Muscle layer of colon (tissue), 2 donors: ENCODE measurements at regions not wholly inside any gene's neighbourhood (a gene's known extent, or its start where the extent isn't known, plus 50 kb on each side); places are given as distances from the start of the nearest gene placed in this dataset.

ENCODE experiments used
- H3K27ac ChIP-seq: one replicate; pipeline ENCODE4 v1.7.0; 2013; ENCODE audit warnings: low read depth, mild to moderate bottlenecking, low read length, moderate library complexity
- H3K27me3 ChIP-seq, 2 donors: one replicate each; pipeline ENCODE4 v1.7.0; 2013; ENCODE audit warnings: low read length in 2 of 2, mild to moderate bottlenecking in 2 of 2; ENCODE audit not compliant: insufficient read depth in 2 of 2, control insufficient read depth in 1 of 2
- H3K36me3 ChIP-seq: one replicate; pipeline ENCODE4 v1.7.0; 2013; ENCODE audit warnings: mild to moderate bottlenecking, low read length; ENCODE audit not compliant: insufficient read depth
- H3K4me1 ChIP-seq: one replicate; pipeline ENCODE4 v1.7.0; 2013; ENCODE audit warnings: mild to moderate bottlenecking, low read length; ENCODE audit not compliant: insufficient read depth
- H3K4me3 ChIP-seq, 2 donors: one replicate each; pipeline ENCODE4 v1.7.0; 2013; ENCODE audit warnings: low read length in 2 of 2, low read depth in 1 of 2, mild to moderate bottlenecking in 1 of 2, moderate library complexity in 1 of 2
- H3K9ac ChIP-seq: one replicate; pipeline ENCODE4 v1.7.0; 2013; ENCODE audit warnings: low read length
- H3K9me3 ChIP-seq: one replicate; pipeline ENCODE4 v1.7.0; 2013; ENCODE audit warnings: mild to moderate bottlenecking, low read length
- donor health status: abdominal sarcoma.
- donor health status: Adenocarcinoma of cecum.

GRCh38 chr1:239814306-239814881, 277.3 kb upstream of the FMN2 start:
- Histone ChIP-seq H3K27ac (peak overlapping the region; percentile 24), H3K36me3 (no peaks in the 10 kb centered on the region), H3K4me3 (no peak overlapping the region), H3K9ac (no peak overlapping the region), H3K9me3 (no peaks in the 10 kb centered on the region), H3K4me1 (peaks cover 49% of the 10 kb centered on the region), H3K27me3 (no peaks in the 10 kb centered on the region)

DNA sequence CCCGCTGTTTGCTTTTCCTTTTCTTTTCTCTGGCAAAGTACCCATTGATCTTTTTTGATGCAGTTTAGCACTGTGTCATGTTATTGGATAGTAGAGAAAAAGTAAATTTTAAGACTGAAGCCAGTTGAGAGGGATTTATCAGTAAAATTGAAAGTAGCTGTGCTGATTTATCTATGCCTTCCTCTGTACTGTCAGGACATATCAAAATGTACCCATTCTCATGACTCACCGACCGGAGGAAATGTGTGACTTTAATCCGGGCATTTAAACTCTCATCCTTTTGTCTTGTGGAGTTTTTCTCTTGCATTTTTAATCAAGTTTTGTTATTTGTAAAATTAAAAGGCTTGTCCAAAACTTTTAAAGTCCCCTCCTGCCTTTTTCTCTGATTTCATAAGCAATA, 276.6 kb upstream of the FMN2 start:
- Histone ChIP-seq H3K36me3 (no peaks in the 10 kb centered on the region), H3K9me3 (no peaks in the 10 kb centered on the region), H3K4me3 (no peak overlapping the region), H3K9ac (no peak overlapping the region), H3K4me1 (peaks cover 46% of the 10 kb centered on the region), H3K27ac (peak overlapping the region; percentile 65), H3K27me3 (no peaks in the 10 kb centered on the region)

- Histone ChIP-seq H3K9ac (no peak overlapping the region), H3K27ac (peak overlapping the region; percentile 65), H3K4me1 (peaks cover 43% of the 10 kb centered on the region), H3K36me3 (no peaks in the 10 kb centered on the region), H3K27me3 (no peaks in the 10 kb centered on the region), H3K9me3 (no peaks in the 10 kb centered on the region), H3K4me3 (no peak overlapping the region)
Measured at GRCh38 chr1:239816081-239816782, 275.5 kb upstream of the FMN2 start.

GRCh38 chr1:239817276-239817675, 274.4 kb upstream of the FMN2 start:
- Histone ChIP-seq H3K27ac (peak overlapping the region; percentile 31), H3K4me3 (no peak overlapping the region), H3K9me3 (no peaks in the 10 kb centered on the region), H3K27me3 (no peaks in the 10 kb centered on the region), H3K36me3 (no peaks in the 10 kb centered on the region), H3K9ac (no peak overlapping the region), H3K4me1 (peaks cover 43% of the 10 kb centered on the region)

- H3K4me3 ChIP-seq, result no peak overlapping the region
- H3K27ac ChIP-seq, result no peak overlapping the region
- no peak overlapping the region for H3K9ac ChIP-seq
- H3K9me3 ChIP-seq, result no peaks in the 10 kb centered on the region
- peaks cover 43% of the 10 kb centered on the region for H3K4me1 ChIP-seq
- no peaks in the 10 kb centered on the region for H3K27me3 ChIP-seq
- H3K36me3 ChIP-seq, result no peaks in the 10 kb centered on the region
Measured at GRCh38 chr1:239817801-239818200, 273.9 kb upstream of the FMN2 start.

DNA sequence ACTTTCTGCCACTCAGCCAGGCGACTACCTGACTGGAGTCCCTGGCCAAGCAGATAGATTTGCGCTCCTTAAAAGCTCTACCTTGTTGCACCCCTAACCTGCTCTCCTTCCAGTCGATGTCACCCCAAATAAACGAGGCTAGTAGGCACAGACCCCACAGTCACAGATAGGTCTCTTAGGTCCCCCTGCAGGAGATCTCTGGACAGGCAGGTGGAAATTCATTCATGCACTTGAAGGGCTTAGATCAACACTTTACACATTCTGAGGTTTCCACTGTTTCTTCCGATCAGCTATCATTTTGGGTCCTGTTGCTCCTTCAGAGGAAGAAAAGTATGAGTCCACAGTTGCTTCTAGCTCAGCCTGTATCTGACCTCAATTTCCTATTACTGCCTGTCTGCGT, 272.6 kb upstream of the FMN2 start:
- no peak overlapping the region for H3K27ac ChIP-seq
- H3K4me3 ChIP-seq, result no peak overlapping the region
- H3K9me3 ChIP-seq, result no peaks in the 10 kb centered on the region
- no peaks in the 10 kb centered on the region for H3K27me3 ChIP-seq
- H3K4me1 ChIP-seq, result peaks cover 41% of the 10 kb centered on the region
- no peak overlapping the region for H3K9ac ChIP-seq
- H3K36me3 ChIP-seq, result no peaks in the 10 kb centered on the region

DNA sequence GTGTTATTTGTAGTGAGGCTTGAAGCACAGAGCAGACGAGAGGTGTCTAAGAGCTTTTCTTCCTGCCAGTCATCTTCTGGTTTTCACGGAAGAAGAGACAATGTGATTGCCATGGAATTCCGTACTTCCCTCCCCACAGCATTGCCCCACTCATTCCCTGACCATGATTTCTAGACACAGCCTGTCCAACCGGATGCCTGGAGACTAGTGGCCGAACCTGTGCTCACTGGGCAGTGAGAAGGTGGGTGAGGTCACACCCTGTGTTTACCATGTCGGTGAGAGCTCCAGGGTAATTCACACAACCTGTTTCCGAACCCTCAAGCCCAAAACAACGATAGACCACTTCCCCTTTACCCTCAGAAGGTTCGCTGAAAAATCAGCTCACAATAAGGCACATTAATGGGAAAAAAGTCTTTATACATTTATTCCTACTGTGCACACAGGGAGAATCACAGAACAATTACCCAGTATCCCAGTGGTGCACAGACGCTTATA, 271.9 kb upstream of the FMN2 start:
- Histone ChIP-seq H3K27ac (no peak overlapping the region), H3K4me1 (peaks cover 34% of the 10 kb centered on the region), H3K4me3 (no peak overlapping the region), H3K27me3 (no peaks in the 10 kb centered on the region), H3K36me3 (no peaks in the 10 kb centered on the region), H3K9ac (no peak overlapping the region), H3K9me3 (no peaks in the 10 kb centered on the region)

DNA sequence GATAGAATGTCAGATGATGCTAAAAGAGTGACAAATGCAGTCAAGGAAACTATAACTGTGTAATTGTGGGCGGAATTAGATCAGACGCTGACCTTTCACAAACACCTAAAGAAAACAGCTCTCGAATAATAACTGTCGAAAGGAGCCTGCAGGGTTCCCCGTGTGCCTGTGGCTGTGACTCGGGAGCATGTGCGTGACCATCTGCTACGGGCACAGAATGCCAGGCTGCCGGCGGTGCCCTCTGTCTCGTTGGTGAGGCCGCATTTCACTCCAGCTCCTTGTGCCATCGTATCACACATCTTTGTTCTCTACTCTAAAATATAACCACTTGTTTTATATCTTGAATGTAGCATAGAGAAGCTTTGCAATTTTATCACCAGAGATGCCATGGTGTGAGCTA, 267.8 kb upstream of the FMN2 start:
- no peak overlapping the region for H3K4me3 ChIP-seq

DNA sequence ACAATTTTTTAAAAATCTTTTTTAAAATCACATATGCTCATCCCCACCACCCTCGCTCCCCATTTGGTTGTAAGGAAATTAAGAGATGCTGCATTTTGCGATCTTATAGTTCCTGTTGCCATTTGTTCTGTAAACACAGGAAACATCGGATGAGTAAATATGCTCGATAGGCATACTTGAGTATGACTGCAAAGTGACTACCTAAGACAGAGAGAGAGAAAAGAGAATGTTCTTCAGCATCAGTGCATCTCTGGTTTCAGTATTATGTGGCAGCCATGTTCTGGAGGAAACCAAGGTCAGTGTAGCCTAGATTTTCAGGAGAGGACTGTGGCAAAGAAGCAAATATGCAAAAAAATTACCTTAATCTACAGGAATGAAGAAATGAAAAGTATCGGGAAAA, 265.5 kb upstream of the FMN2 start:
- Histone ChIP-seq H3K36me3 (peaks cover 4% of the 10 kb centered on the region), H3K27ac (no peak overlapping the region), H3K9me3 (no peaks in the 10 kb centered on the region), H3K27me3 (no peaks in the 10 kb centered on the region), H3K4me3 (no peak overlapping the region), H3K4me1 (no peaks in the 10 kb centered on the region), H3K9ac (no peak overlapping the region)

More for the DNA sequence above, 267.8 kb upstream of the FMN2 start:
- Histone ChIP-seq H3K36me3 (peaks cover 4% of the 10 kb centered on the region), H3K9me3 (no peaks in the 10 kb centered on the region), H3K4me1 (no peaks in the 10 kb centered on the region), H3K9ac (no peak overlapping the region), H3K27me3 (no peaks in the 10 kb centered on the region), H3K27ac (no peak overlapping the region)

- Histone ChIP-seq H3K4me1 (no peaks in the 10 kb centered on the region), H3K27ac (no peak overlapping the region), H3K4me3 (no peak overlapping the region), H3K27me3 (no peaks in the 10 kb centered on the region), H3K9me3 (no peaks in the 10 kb centered on the region), H3K9ac (no peak overlapping the region), H3K36me3 (peaks cover 4% of the 10 kb centered on the region)
Measured at GRCh38 chr1:239826736-239827135, 264.9 kb upstream of the FMN2 start.

- H3K36me3 ChIP-seq, result peaks cover 4% of the 10 kb centered on the region
- H3K27ac ChIP-seq, result no peak overlapping the region
- no peaks in the 10 kb centered on the region for H3K9me3 ChIP-seq
- H3K4me3 ChIP-seq, result no peak overlapping the region
- H3K9ac ChIP-seq, result no peak overlapping the region
- H3K27me3 ChIP-seq, result no peaks in the 10 kb centered on the region
- H3K4me1 ChIP-seq, result no peaks in the 10 kb centered on the region
Measured at GRCh38 chr1:239829535-239829934, 262.1 kb upstream of the FMN2 start.
